Inflammatory macrophage treated with lipopolysaccharide for 1 hour (primary cell): ENCODE measurements at regions not wholly inside any gene's neighbourhood (a gene's known extent, or its start where the extent isn't known, plus 50 kb on each side); places are given as distances from the start of the nearest gene placed in this dataset.
"Not testable (repeated sequence)": the region's sequence is repeated elsewhere in the genome, so short reads cannot be mapped to it uniquely, and the experiment has no call there.

Experiments
- DNase-seq, 2 donors: peaks; one replicate each; pipeline ENCODE4 v3.0.0-alpha.2; 2020 to 2022

DNA sequence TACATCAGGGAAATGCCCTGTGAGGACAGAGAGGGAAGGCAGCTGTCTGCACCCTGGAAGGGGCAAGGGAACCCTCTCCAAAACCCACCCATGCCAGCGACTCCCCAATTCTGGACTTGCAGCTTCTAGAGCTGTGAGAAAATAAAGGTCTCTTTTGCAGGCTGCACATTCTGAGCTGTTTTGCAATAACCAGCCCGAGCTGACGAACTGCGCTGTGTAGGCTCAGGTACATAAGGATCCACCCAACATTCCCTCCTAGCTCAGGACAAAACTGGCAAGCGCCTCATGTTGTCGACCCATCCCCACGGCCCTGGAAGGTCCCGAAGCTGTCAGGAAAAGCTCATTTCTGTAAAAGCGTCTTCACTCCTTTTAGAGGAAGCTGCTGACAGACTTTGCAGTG is 271.8 kb downstream of the CRLF2 start:
- no peak for DNase-seq

DNA sequence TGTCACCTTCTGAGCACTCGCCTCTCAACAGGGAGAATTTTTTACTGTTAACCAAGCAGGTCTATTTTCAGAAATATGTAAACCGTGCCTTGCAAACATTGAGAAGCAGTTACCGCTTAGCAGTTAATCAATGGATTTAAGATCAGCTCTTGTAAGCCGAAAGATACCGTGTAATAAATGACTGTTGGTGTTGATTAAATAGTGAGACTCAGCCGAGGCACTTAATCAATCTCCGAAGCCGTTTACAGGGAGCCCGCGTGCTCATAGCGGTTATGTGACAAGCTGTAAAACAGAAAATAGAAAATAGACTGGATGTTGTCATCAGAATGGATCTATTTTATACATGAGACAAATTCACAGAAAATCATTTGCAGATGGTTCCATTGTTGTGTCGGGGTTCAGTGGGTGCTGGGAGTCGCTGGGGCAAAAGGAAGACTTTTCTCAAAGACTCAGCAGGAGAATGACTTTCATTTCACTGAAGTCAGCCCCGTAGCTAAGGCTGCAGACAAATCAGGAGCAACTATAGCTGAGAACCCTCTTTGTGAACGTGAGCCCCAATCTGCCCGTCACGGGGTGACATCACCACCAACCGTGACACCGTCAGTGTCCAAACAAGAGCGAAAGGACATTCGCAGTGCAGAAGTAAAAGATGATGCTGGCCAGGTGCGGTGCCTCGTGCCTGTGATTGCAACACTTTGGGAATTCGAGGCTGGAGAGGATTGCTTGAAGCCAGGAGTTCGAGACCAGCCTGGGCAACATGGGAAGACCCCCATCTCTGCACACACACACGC is 275.3 kb downstream of the CRLF2 start:
- DNase-seq: no peak

DNA sequence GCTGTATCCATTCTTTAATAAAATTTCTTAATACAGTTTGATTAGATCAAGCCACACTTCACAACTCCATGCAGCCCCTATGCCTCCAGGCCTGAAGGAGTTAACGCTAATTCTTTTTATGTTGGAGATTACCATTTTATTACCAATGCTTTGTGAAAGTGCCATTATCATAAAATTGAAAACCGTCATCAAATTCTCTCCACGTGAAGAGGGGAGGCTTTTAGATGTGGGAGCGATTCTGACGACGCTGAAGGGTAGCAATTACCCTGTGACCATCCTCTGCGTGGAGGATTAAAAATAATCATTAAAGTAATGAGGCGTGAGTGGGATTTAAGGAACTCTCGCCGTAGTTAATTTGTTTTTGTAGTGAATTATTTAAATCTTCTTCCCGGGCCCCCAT is 278.8 kb downstream of the CRLF2 start:
- DNase-seq: no peak

DNA sequence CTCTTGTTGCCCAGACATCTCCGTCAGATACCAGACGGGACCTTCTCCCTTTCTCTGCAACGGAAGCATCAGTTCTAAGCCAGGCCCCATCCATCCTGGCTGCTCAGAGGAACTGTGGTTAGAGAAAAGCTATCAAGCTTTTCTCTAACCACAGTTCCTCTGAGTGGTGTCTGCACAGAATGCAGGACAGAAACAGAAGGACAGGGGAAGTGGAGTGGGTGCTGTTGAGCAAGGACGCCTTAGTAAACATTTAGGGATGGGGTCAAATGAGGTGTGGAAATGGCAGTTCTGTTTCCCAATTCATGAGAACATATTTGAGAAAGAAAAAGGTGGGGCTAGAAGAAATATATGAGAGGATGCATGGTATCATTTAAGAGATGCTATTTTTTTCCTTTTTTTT is 283.8 kb downstream of the CRLF2 start:
- no peak for DNase-seq

DNA sequence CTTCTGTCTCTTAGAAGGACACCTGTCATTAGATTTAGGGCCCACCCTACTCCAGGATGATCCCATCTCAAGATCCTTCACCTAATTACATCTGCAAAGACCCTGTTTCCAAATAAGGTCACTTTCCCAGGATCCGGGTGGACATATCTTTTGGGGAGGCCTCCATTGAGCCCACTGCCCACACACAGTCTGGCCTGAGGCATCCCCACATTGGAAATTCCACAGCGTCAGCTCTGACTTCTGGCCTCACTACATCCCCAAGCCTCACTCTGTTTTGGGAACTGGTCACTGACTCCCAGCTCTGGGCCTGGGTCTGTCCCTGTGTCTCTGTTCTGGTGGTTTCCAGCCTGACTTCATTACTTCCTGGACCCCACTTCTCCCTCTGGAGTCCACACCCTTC is 285.5 kb downstream of the CRLF2 start:
- no peak for DNase-seq

DNA sequence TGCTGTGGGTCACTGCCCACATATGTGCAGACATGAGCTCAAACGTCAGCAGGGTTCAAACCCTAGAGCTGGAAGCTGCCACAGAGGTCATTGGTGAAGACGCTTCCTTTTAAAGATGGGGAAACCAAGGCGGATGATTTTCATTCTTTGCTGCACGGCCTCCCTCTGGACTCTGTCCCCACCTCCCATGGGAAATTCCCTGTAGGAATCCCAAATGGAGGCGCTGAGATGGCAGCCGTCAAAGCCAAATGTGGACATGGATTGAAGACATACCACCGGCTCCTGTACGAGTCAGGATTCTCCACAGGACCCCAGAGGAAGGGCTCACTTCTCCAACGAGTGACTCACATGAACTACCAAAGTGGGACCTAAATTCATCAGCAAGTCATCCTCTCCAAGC is 286.4 kb downstream of the CRLF2 start:
- no peak for DNase-seq

DNA sequence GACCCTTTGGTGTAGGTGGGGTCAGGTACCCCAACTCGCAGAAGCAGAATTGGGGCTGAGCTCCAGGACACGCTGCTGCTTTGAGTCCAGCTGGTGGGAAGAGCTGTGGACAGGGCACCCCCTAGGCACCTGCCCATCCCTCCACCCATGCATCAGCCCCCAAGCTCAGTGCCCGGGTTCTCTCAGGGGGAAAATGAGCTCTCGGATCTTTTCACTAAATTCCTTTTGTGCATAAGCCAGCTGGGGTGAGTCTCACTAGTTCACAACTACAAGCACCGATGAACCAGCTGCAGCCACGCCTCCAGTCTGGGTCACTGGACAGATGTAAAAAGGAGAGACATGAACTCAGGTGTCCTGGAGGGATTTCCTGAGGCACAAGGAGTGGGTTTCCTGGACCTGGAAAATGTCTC is 286.8 kb downstream of the CRLF2 start:
- no peak for DNase-seq

DNA sequence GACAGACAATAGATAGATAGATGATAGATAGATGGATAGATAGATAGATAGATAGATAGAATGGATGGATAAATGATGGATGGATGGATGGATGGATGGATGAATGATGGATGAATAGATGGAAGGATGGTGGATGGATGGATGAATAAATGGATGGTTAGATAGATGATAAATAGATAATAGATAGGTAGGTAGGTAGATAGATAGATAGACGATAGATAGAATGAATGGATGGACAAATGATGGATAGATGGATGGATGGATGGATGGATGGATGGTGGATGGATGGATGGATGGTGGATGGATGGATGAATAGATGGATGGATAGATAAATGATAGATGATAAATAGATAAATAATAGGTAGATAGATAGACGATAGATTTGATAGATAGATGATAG is 287.4 kb downstream of the CRLF2 start:
- no peak for DNase-seq

DNA sequence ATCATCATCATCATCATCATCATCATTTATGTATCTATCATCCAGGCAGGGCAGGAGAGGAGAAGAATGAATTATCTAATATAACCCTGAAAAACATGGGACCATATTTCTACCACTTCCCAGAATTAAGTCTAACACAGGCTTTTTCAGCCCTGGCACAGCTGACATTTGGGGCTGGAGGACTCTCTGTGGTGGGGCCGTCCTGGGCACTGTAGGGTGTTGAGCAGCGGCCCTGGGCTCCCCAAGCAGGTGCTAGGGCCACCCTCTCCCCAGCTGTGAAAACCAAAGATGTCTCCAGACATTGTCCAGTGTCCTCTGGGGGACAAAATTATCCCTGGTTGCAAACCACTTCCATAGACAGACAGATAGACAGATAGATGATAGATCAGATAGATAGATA is 288.4 kb downstream of the CRLF2 start:
- no peak for DNase-seq

DNA sequence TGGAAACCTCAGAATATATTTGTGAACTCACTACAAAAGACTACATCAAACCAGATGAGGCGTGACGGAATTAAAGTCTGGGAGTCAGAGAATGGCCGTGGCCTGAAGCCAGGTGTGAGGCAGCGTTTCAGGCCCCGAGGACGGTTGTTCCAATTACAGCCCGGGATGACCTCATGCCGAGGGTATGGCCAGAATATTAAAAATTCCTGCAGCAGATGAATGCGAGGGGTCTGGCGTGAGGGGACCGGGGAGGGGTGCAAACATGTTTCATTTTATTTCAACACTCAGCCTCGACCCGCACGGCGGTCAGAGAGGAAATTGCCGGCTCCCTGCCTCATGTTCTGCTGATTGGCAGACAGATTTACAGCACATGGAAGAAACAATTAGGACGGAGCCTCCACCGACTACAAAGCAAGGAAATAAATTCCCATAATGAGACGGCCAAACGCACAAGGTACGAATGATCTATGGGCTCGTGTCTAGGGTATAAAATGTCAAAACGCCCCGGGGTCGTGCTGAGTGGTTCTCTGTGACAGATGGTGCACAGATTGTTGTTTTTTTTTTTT is 289.7 kb downstream of the SHOX start:
- DNase-seq: no peak

DNA sequence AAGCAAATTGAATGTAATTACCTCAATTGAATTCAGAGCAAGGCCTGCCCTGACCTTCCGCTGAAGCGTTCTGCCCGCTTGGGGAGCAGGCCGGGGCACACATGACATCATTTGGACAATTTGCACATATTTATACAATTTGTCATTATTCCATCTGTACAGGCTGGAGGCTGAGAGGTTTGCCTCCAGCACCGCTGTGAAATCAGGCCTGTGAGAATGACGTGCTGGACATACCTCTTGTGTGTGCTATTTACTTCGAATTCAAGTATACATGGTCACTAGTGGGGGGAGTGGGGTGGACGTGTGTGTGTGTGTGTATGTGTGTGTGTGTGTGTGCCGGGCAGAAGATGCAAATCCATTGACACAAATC is 285.6 kb downstream of the SHOX start:
- DNase-seq: no peak

DNA sequence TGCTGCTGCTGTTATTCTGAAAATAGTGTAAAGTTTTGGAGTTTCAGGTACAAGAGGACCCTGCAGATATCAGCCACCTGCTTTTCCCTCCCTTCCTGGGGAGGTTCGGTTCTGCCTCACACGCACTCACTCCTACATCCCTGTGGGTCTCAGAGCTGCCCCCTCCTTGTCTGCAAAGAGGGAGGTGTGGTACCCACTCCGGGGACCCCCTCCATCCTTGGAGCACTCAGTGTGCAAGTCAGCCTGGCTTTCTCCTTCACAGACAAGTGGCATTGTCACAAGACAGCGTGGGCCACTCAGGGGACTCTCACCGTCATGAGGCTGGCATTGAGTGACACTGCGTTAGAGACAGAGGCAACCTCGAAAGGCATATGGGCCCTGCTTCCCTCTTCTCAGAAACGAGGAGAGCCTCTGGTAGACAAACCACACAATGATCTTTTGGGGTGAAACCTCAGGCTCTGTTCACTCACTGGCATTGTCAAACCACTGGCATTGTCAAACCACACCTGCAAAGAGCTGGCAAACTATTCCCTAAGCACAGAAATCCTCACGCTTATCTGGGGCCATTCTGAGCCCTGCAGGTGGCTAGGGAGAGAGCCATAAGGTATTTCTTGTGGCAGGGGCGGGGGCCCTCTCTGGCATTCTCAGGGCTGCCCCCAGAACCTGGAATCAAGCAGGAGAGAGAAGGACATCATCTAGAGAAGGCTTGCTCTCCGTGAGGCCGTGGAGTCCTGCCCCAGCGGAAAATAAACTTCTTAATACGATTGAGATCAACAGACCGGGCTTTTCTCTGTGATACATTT is 285.0 kb downstream of the SHOX start:
- no peak for DNase-seq

DNA sequence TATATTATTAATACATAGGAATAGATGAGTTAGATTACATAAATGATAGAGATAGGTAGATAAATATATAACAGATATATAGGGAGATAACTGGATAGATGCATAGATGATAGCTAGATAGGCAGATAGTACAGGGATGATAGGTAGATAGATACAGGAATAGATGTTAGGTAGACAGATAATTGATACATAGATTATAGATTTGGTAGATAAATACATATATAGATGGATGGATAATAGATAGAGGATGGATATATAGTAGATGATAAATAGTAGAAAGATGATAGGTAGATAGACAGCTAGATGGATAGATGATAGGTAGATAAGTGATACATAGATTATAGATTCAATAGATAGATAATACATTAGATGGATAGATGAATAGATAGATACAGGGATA is 283.6 kb downstream of the SHOX start:
- no peak for DNase-seq

DNA sequence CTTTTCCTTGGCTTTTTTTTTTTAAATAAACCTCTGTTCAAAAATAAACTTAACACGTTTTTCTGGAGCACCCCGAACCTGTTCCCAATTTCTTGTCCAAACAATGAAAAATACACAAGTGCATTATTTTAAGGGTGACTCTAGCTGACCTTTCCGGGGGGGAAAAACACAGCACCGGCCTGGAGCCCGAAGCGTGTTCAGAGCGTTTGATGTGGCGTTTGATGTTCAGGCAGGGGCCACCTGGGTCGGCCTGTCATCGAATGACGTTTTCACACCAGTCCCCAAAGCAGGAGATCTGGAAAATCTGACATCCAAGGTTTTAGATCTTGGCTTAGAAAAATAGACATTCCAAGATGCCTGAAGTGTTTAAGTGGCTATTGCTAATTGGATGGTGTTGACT is 282.1 kb downstream of the SHOX start:
- no peak for DNase-seq

DNA sequence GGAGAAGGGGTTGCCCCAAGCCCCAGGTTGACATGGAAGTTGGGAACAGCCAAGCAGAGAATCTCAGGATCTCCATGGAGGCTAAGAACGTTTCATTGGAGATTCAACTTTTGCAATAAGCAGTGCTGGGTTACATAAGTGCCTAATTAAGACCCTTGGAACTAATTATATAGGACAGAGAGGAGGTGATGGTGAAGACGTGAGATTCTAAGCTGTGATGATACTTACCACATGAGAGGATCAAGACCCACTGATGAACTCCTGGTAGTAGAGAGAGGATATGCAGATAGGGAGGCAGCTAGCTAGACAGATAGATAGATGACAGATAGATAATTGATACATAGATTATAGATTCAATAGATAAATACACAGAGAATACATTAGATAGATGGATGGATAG is 278.5 kb downstream of the SHOX start:
- not testable (repeated sequence) for DNase-seq

DNA sequence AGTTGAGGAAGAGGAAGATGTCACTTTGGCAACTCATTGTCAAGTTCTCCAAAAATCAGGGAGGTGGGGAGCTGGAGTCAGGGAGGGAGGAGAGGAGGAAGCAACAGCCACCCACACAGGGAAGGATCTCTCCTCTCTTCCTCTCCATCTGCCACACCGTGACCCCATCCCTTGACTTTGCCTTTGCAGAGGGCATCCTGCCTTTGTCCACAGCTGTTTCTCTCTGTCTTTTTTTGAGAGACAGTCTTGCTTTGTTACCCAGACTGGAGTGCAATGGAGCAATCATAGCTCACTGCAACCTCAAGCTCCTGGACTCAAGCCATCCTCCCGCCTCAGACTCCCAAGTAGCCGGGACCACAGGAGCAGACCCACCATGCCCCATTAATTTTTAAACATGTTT is 276.0 kb downstream of the SHOX start:
- peak in 1 of 2 donors; percentile 4 for DNase-seq

DNA sequence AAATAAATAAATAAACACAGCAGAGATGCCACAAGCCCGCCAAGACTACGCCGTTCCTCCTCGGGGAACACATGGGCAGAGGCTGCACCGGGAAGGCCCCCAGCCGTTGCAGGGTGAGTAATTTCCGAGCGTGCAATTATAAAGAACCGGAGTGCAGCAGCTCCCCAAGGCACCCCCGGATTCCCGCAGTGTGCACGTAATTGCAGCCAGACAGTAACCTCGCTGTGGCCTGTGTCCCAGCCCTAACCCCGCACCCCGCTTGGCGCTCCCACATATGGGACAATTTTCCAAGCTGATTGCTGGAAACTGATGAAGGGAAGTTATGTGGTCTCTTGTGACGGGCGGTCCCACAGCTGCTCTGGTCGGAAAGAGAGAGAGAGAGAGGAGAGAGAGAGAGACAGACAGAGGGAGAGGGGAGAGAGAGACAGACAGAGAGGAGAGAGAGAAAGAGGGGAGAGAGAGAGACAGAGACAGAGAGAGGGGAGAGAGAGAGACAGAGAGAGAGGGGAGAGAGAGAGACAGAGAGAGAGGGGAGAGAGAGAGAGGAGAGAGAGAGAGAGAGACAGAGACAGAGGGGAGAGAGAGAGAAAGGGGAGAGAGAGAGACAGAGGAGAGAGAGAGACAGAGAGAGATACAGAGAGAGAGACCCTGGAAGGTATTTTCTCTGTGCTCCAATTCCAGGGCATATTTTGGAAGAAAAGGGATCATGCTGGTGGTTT is 275.4 kb downstream of the SHOX start:
- DNase-seq: no peak

DNA sequence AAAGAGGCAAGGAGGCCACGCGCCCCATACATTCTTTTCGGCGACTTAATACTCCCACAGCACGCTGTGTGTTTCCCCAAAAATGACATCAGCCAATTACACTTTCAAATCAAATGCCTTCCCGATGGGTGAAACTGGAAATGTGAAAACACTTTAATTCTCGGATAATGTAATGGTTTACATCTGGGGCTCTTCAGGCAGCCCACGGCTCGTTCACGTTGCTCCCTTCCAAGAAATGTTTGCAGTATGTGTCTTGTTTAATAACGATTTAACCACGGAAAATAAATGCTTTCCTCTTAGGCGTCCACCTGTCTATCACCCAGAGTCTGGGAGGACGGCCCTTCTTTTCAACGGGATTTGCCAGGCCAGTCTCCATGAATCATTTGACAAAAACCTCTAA is 272.5 kb downstream of the SHOX start:
- DNase-seq: no peak

DNA sequence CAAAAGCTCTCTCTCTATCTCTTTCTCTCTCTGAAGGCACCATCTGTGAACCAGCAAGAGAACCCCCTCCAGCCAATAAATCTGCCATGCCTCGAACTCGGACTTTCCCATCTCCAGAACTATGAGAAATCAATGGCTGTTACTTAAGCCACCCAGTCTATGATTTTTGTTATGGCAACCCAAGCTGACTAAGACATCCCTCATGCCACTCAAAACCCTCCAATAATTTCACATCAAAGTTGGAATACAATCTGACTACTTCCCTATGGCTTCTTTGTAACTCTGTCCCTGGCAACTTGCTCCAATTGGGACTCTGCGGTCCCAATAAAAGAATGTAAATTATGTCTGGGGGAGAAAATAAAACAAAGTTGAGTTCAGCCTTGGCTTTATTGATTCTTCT is 265.7 kb downstream of the SHOX start:
- DNase-seq: no peak

DNA sequence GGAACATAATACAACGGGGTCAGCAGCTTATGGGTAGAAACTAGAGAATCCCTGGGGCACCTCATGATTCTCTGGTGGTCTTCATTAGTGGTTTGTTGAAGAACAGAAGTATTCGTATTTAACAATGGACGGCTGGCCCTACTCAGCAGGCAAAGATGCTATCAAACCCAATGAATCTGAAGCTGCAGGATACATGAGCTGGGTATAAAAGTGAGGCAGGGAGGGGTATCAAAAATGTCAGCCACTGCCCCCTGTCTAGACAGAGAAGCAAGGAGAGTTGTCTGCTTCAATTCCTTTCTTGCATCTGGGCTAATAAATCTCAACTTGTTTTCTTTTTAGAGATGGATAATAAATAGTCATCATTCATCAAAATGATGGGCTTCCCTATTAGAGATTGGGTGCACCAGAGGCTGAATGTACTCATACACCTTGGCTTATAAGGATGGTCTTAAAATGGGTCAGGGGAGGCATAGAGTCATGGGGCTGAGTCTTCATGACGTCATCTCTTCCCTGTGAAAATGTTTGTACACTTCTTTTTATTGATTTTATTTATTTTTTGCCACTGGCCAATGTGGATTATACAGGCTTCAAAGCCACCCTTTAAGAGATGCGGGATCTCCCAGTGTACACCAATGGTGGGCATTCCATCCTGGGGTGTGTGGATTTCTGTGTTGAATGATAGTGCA is 259.5 kb downstream of the SHOX start:
- no peak for DNase-seq

DNA sequence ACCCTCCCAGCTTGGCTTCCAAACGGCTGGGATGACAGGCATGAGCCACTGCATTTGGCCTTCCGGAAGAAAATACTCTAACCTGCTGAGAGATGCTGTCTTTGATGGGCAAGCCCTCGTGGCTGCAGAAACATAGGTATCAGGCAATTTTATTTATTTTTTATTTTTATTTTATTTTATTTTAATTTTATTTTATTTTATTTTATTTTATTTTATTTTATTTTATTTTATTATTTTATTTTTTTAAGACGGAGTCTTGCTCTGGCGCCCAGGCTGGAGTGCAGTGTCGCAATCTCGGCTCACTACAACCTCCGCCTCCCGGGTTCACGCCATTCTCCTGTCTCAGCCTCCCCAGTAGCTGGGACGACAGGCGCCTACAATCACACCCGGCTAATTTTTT is 257.1 kb downstream of the SHOX start:
- DNase-seq: not testable (repeated sequence)

DNA sequence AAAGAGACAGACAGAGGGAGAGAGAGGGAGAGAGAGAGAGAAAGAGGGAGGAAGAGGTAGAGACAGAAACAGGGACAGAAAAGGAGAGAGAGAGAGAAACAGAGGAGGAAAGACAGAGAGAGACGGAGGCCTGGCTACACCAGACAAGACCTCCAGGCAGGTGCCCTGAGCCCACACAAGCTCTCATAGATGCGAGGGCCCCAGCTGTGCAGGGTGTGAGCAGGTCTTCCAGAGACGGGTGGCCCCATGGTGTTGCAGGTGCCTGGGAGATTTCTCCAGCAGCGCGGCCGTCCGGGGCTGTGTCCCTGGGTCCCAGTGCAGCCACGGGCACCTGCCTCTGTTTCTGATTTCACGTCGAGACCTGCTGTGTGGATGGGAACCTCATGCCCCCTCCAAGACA is 253.0 kb downstream of the SHOX start:
- no peak for DNase-seq
